H1 (cell line): ENCODE measurements at regions not wholly inside any gene's neighbourhood (a gene's known extent, or its start where the extent isn't known, plus 50 kb on each side); places are given as distances from the start of the nearest gene placed in this dataset.

Source experiments
- CHD2 ChIP-seq: IDR thresholded peaks from 2 replicates; pipeline ENCODE4 v1.6.1; 2012; ENCODE audit warnings: low read length, improper control_type of control experiment
- CHD7 ChIP-seq: fragments of 300-600 bp; sonication (generic); IDR thresholded peaks from 2 replicates; pipeline ENCODE4 v1.7.1; 2012; ENCODE audit warnings: low read length, moderate library complexity, mild to moderate bottlenecking, inconsistent platforms; ENCODE audit not compliant: insufficient replicate concordance
- POLR2A ChIP-seq, 2 experiments: IDR thresholded peaks; 1 replicate in 1 of 2; 2 replicates in 1 of 2; pipeline ENCODE4 v1.6.1; 2011; ENCODE audit warnings: low read depth in 2 of 2, low read length in 2 of 2, mild to moderate bottlenecking in 2 of 2; ENCODE audit errors: control extremely low read depth in 1 of 2
- POU5F1 ChIP-seq: IDR thresholded peaks from 2 replicates; pipeline ENCODE4 v1.6.1; 2011; ENCODE audit warnings: low read depth, mild to moderate bottlenecking, low read length, moderate library complexity
- SAP30 ChIP-seq: fragments of 300-600 bp; sonication (generic); IDR thresholded peaks from 2 replicates; pipeline ENCODE4 v1.7.1; 2012; ENCODE audit warnings: low read length, moderate library complexity, mild to moderate bottlenecking, inconsistent platforms; ENCODE audit not compliant: insufficient read depth, insufficient replicate concordance
- TAF7 ChIP-seq: optimal IDR thresholded peaks from 2 replicates; pipeline ENCODE3; 2011; ENCODE audit warnings: low read depth, mild to moderate bottlenecking, inconsistent platforms, low read length, moderate library complexity, borderline replicate concordance

GRCh38 chrX:45750639-45751038, 550.0 kb upstream of the DIPK2B start (continued):
- no peak for TF ChIP-seq CHD2
- no peak for TF ChIP-seq POU5F1
- no peak for TF ChIP-seq CHD7
- TF ChIP-seq TAF7 = no peak
- TF ChIP-seq SAP30 = no peak
- TF ChIP-seq POLR2A (IDR thresholded peaks at IDR 0.05; ENCODE audit: control extremely low read depth in 1 of 2, low read depth in 2 of 2, low read length in 2 of 2) = no peak
